AG08396 (cell line): ENCODE measurements at regions not wholly inside any gene's neighbourhood (a gene's known extent, or its start where the extent isn't known, plus 50 kb on each side); places are given as distances from the start of the nearest gene placed in this dataset.

ENCODE experiments used
- DNase-seq: peaks from one replicate; pipeline ENCODE4 v3.0.0; 2012; ENCODE audit warnings: low spot score, mixed read lengths

- DNase-seq, result peak; percentile 26
These were observed 185.4 kb downstream of the ABCC12 start for GRCh38 chr16:47970291-47970931.

- DNase-seq, result no peak
These were observed 188.4 kb downstream of the ABCC12 start for GRCh38 chr16:47967374-47967773.

GRCh38 chr16:47966325-47966724 lies 189.5 kb downstream of the ABCC12 start:
- DNase-seq, result no peak

- DNase-seq, result peak; percentile 14
These were observed 190.4 kb downstream of the ABCC12 start for GRCh38 chr16:47965439-47965838.

- DNase-seq, result no peak
These were observed 197.1 kb downstream of the ABCC12 start for GRCh38 chr16:47958726-47959125.

- no peak for DNase-seq
These were observed 198.9 kb downstream of the ABCC12 start for GRCh38 chr16:47956916-47957315.

GRCh38 chr16:47949714-47950113 lies 206.1 kb downstream of the ABCC12 start:
- DNase-seq, result no peak

- no peak for DNase-seq
These were observed 206.5 kb downstream of the ABCC12 start for GRCh38 chr16:47949276-47949675.

- DNase-seq, result no peak
These were observed 208.1 kb downstream of the ABCC12 start for GRCh38 chr16:47947723-47948122.

GRCh38 chr16:47946092-47946491 lies 209.7 kb downstream of the ABCC12 start:
- no peak for DNase-seq

GRCh38 chr16:47944589-47944988 lies 211.2 kb downstream of the ABCC12 start:
- no peak for DNase-seq

- no peak for DNase-seq
These were observed 212.6 kb downstream of the ABCC12 start for GRCh38 chr16:47943235-47943634.

GRCh38 chr16:47940466-47940865 lies 215.3 kb downstream of the ABCC12 start:
- no peak for DNase-seq

GRCh38 chr16:47939680-47940079 lies 216.1 kb downstream of the ABCC12 start:
- no peak for DNase-seq

GRCh38 chr16:47938272-47938671 lies 217.5 kb downstream of the ABCC12 start:
- DNase-seq, result no peak

GRCh38 chr16:47928008-47928407 lies 227.8 kb downstream of the ABCC12 start:
- no peak for DNase-seq

- DNase-seq, result no peak
These were observed 228.5 kb downstream of the ABCC12 start for GRCh38 chr16:47927330-47927729.

GRCh38 chr16:47925811-47926460 lies 229.9 kb downstream of the ABCC12 start:
- no peak for DNase-seq

- DNase-seq, result no peak
These were observed 230.8 kb downstream of the ABCC12 start for GRCh38 chr16:47924950-47925349.

- no peak for DNase-seq
These were observed 234.3 kb downstream of the ABCC12 start for GRCh38 chr16:47921535-47921934.

- no peak for DNase-seq
These were observed 235.1 kb downstream of the ABCC12 start for GRCh38 chr16:47920709-47921108.

GRCh38 chr16:47917118-47917517 lies 238.7 kb downstream of the ABCC12 start:
- no peak for DNase-seq

GRCh38 chr16:47916266-47916665 lies 239.5 kb downstream of the ABCC12 start:
- no peak for DNase-seq

- no peak for DNase-seq
These were observed 248.7 kb downstream of the ABCC12 start for GRCh38 chr16:47907109-47907508.
